HepG2 (cell line): ENCODE measurements at regions not wholly inside any gene's neighbourhood (a gene's known extent, or its start where the extent isn't known, plus 50 kb on each side); places are given as distances from the start of the nearest gene placed in this dataset.

Experiments used
- GFI1 ChIP-seq: sonication (generic); formaldehyde crosslinking; IDR thresholded peaks from 2 replicates; pipeline ENCODE4 v1.5.0; 2020; ENCODE audit warnings: missing genetic modification reagents, mild to moderate bottlenecking, borderline replicate concordance
- HNF4A ChIP-seq: sonication (generic); formaldehyde crosslinking; IDR thresholded peaks from 2 replicates; pipeline ENCODE4 v1.4.0; 2020; ENCODE audit warnings: missing genetic modification reagents
- KDM5A ChIP-seq: fragments of 200-600 bp; sonication (generic); IDR thresholded peaks from 2 replicates; pipeline ENCODE4 v1.7.0; 2018; ENCODE audit warnings: antibody characterized with exemption, mild to moderate bottlenecking, low read length, borderline replicate concordance
- KDM5B ChIP-seq: sonication (generic); formaldehyde crosslinking; IDR thresholded peaks from 2 replicates; pipeline ENCODE4 v1.4.0; 2020; ENCODE audit warnings: missing genetic modification reagents, mild to moderate bottlenecking, borderline replicate concordance
- NAIF1 ChIP-seq: sonication (generic); formaldehyde crosslinking; IDR thresholded peaks from 2 replicates; pipeline ENCODE4 v1.5.0; 2020; ENCODE audit warnings: mild to moderate bottlenecking, missing genetic modification reagents, borderline replicate concordance
- RAD51 ChIP-seq: fragments of 450-650 bp; IDR thresholded peaks from 2 replicates; pipeline ENCODE4 v1.6.1; 2016; ENCODE audit warnings: borderline replicate concordance
- SOX5 ChIP-seq: IDR thresholded peaks from 2 replicates; pipeline ENCODE4 v1.6.1; 2016; ENCODE audit warnings: borderline replicate concordance
- SP1 ChIP-seq, 2 experiments: fragments of 450-650 bp in 1 of 2; sonication (generic) in 1 of 2; formaldehyde crosslinking in 1 of 2; IDR thresholded peaks; 2 replicates each; pipeline versions ENCODE4 v1.4.0 to v1.6.1; 2016 to 2020; ENCODE audit warnings: missing genetic modification reagents in 1 of 2
- SP4 ChIP-seq: sonication (generic); formaldehyde crosslinking; IDR thresholded peaks from 2 replicates; pipeline ENCODE4 v1.8.1; 2023; ENCODE audit warnings: mild to moderate bottlenecking, missing genetic modification reagents
- XBP1 ChIP-seq: sonication (generic); formaldehyde crosslinking; IDR thresholded peaks from 2 replicates; pipeline ENCODE4 v1.5.0; 2020; ENCODE audit warnings: missing genetic modification reagents
- ZFP36L2 ChIP-seq: sonication (generic); formaldehyde crosslinking; IDR thresholded peaks from 2 replicates; pipeline ENCODE4 v1.4.0; 2020; ENCODE audit warnings: missing genetic modification reagents
- ZNF17 ChIP-seq: sonication (generic); formaldehyde crosslinking; IDR thresholded peaks from 2 replicates; pipeline ENCODE4 v1.5.0; 2020; ENCODE audit warnings: mild to moderate bottlenecking, missing genetic modification reagents
- ZNF292 ChIP-seq: sonication (generic); formaldehyde crosslinking; IDR thresholded peaks from 2 replicates; pipeline ENCODE4 v1.8.1; 2022; ENCODE audit warnings: mild to moderate bottlenecking, low read depth, missing genetic modification reagents, borderline replicate concordance
- ZNF33A ChIP-seq: sonication (generic); formaldehyde crosslinking; IDR thresholded peaks from 2 replicates; pipeline ENCODE4 v1.5.1; 2020; ENCODE audit warnings: missing genetic modification reagents, mild to moderate bottlenecking, moderate library complexity, borderline replicate concordance
- ZNF678 ChIP-seq: sonication (generic); formaldehyde crosslinking; IDR thresholded peaks from 2 replicates; pipeline ENCODE4 v1.4.0; 2020; ENCODE audit warnings: mild to moderate bottlenecking, missing genetic modification reagents
- ZNF713 ChIP-seq: sonication (generic); formaldehyde crosslinking; IDR thresholded peaks from 2 replicates; pipeline ENCODE4 v1.4.0; 2020; ENCODE audit warnings: mild to moderate bottlenecking, missing genetic modification reagents
- ZSCAN22 ChIP-seq: sonication (generic); formaldehyde crosslinking; IDR thresholded peaks from 2 replicates; pipeline ENCODE4 v1.4.0; 2020; ENCODE audit warnings: mild to moderate bottlenecking, missing genetic modification reagents
- TF ChIP-seq, protein P1 (sequence below): sonication (generic); formaldehyde crosslinking; conservative IDR thresholded peaks from 2 replicates; pipeline ENCODE4 v1.5.0; 2020; ENCODE audit warnings: missing genetic modification reagents
- TF ChIP-seq, protein P2 (sequence below): sonication (generic); formaldehyde crosslinking; IDR thresholded peaks from 2 replicates; pipeline ENCODE4 v1.5.0; 2020; ENCODE audit warnings: missing genetic modification reagents

DNA sequence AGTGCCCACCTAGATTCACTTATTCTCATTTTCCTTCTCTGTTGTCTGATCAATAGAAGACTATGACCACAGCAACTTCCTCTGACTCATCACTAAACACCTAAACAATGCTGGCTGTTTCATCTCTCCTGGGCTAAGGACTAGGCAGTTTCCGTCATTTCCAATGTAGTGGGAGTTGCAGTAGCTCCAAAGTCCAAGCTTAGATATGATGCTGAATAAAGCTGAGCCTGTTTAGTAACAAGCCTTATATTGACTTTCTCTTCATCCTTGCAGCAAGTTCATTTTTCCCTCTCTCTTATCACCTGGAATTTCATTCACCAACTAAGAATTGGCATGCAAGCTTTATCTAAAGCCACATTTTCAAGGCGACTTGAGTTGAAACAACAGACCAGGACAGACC, 53.5 kb upstream of the PCDH9 start (continued):
- TF ChIP-seq ZNF33A (CRISPR knock-in tag), result no peak
- TF ChIP-seq HNF4A (CRISPR knock-in tag), result peak; percentile 32
- no peak for TF ChIP-seq SP1 (IDR thresholded peaks at IDR 0.05)
- TF ChIP-seq SP1 (CRISPR knock-in tag; IDR thresholded peaks at IDR 0.05), result no peak
- no peak for TF ChIP-seq ZNF17 (CRISPR knock-in tag)
- no peak for TF ChIP-seq ZNF678 (CRISPR knock-in tag)
- TF ChIP-seq ZSCAN22 (CRISPR knock-in tag), result no peak
- no peak for TF ChIP-seq GFI1
- no peak for TF ChIP-seq XBP1 (CRISPR knock-in tag)
- TF ChIP-seq SOX5 (CRISPR knock-in tag), result peak; percentile 61; the same call in 1 of the 2 replicates
- TF ChIP-seq ZNF713, result no peak
- TF ChIP-seq ZNF292 (CRISPR knock-in tag), result no peak
- TF ChIP-seq SP4, result no peak
- no peak for TF ChIP-seq KDM5B (CRISPR knock-in tag)
- TF ChIP-seq, protein P1, sequence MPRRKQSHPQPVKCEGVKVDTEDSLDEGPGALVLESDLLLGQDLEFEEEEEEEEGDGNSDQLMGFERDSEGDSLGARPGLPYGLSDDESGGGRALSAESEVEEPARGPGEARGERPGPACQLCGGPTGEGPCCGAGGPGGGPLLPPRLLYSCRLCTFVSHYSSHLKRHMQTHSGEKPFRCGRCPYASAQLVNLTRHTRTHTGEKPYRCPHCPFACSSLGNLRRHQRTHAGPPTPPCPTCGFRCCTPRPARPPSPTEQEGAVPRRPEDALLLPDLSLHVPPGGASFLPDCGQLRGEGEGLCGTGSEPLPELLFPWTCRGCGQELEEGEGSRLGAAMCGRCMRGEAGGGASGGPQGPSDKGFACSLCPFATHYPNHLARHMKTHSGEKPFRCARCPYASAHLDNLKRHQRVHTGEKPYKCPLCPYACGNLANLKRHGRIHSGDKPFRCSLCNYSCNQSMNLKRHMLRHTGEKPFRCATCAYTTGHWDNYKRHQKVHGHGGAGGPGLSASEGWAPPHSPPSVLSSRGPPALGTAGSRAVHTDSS, result no peak
- TF ChIP-seq KDM5A, result no peak
- TF ChIP-seq RAD51, result no peak
- TF ChIP-seq ZFP36L2 (CRISPR knock-in tag), result no peak
- TF ChIP-seq, protein P2, sequence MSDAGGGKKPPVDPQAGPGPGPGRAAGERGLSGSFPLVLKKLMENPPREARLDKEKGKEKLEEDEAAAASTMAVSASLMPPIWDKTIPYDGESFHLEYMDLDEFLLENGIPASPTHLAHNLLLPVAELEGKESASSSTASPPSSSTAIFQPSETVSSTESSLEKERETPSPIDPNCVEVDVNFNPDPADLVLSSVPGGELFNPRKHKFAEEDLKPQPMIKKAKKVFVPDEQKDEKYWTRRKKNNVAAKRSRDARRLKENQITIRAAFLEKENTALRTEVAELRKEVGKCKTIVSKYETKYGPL (CRISPR knock-in tag), result no peak
- TF ChIP-seq NAIF1 (CRISPR knock-in tag), result no peak
